Nephron (organoid): ENCODE measurements at regions not wholly inside any gene's neighbourhood (a gene's known extent, or its start where the extent isn't known, plus 50 kb on each side); places are given as distances from the start of the nearest gene placed in this dataset.

Experiments
- H3K27ac Mint-ChIP-seq, 3 experiments: 2 replicates each; pipeline ENCODE4 v1.8.0; 2020; ENCODE audit warnings: mixed read lengths in 3 of 3, mild to moderate bottlenecking in 2 of 3, moderate library complexity in 1 of 3
- H3K27me3 Mint-ChIP-seq: 2 replicates; pipeline ENCODE4 v1.8.0; 2021; ENCODE audit warnings: low read depth, mild to moderate bottlenecking, moderate library complexity, mixed read lengths
- H3K36me3 Mint-ChIP-seq: 2 replicates; pipeline ENCODE4 v1.8.0; 2020; ENCODE audit warnings: low read depth, mixed read lengths
- H3K4me1 Mint-ChIP-seq: 2 replicates; pipeline ENCODE4 v1.8.0; 2020; ENCODE audit warnings: mixed read lengths
- H3K4me3 Mint-ChIP-seq, 3 experiments: 2 replicates each; pipeline ENCODE4 v1.8.0; 2020; ENCODE audit warnings: mild to moderate bottlenecking in 3 of 3, mixed read lengths in 3 of 3, moderate library complexity in 2 of 3
- H3K9me3 Mint-ChIP-seq: 2 replicates; pipeline ENCODE4 v1.8.0; 2020; ENCODE audit warnings: mixed read lengths
- CTCF ChIP-seq, 3 experiments: fragments of 200-600 bp; sonication (generic); IDR thresholded peaks; one replicate each; pipeline ENCODE4 v1.5.0; 2021; ENCODE audit warnings: antibody characterized with exemption in 3 of 3; ENCODE audit not compliant: unreplicated experiment in 3 of 3

- Mint-ChIP-seq H3K9me3 (peaks cover 13% of the 10 kb centered on the region), H3K27ac (no peak overlapping the region), H3K4me3 (no peak overlapping the region), H3K27me3 (no peaks in the 10 kb centered on the region), H3K36me3 (no peaks in the 10 kb centered on the region), H3K4me1 (no peaks in the 10 kb centered on the region)
- no peak for TF ChIP-seq CTCF (IDR thresholded peaks at IDR 0.05; ENCODE audit: unreplicated experiment in 3 of 3)
Observed at GRCh38 chr2:12856934-12857601, 140.3 kb downstream of the TRIB2 start.

- no peak for TF ChIP-seq CTCF (IDR thresholded peaks at IDR 0.05; ENCODE audit: unreplicated experiment in 3 of 3)
Observed at GRCh38 chr2:12857891-12858290, 141.2 kb downstream of the TRIB2 start.

GRCh38 chr2:12858786-12859185, 142.1 kb downstream of the TRIB2 start:
- H3K27me3 Mint-ChIP-seq: no peaks in the 10 kb centered on the region
- H3K9me3 Mint-ChIP-seq: peaks cover 24% of the 10 kb centered on the region
- H3K4me3 Mint-ChIP-seq: no peak overlapping the region
- peaks cover under 1% of the 10 kb centered on the region for H3K36me3 Mint-ChIP-seq
- TF ChIP-seq CTCF (IDR thresholded peaks at IDR 0.05; ENCODE audit: unreplicated experiment in 3 of 3): no peak
- H3K4me1 Mint-ChIP-seq: no peaks in the 10 kb centered on the region
- H3K27ac Mint-ChIP-seq: no peak overlapping the region

More at GRCh38 chr2:12857891-12858290, 141.2 kb downstream of the TRIB2 start:
- Mint-ChIP-seq H3K4me1 (no peaks in the 10 kb centered on the region), H3K27me3 (no peaks in the 10 kb centered on the region), H3K27ac (no peak overlapping the region), H3K9me3 (peaks cover 18% of the 10 kb centered on the region), H3K36me3 (no peaks in the 10 kb centered on the region), H3K4me3 (no peak overlapping the region)

GRCh38 chr2:12861344-12861930, 144.7 kb downstream of the TRIB2 start:
- no peak for TF ChIP-seq CTCF (IDR thresholded peaks at IDR 0.05; ENCODE audit: unreplicated experiment in 3 of 3)
- Mint-ChIP-seq H3K36me3 (peaks cover 8% of the 10 kb centered on the region), H3K9me3 (peaks cover 39% of the 10 kb centered on the region), H3K27ac (no peak overlapping the region), H3K4me1 (no peaks in the 10 kb centered on the region), H3K4me3 (no peak overlapping the region), H3K27me3 (peaks cover 3% of the 10 kb centered on the region)

GRCh38 chr2:12862541-12862940, 145.8 kb downstream of the TRIB2 start:
- peaks cover 44% of the 10 kb centered on the region for H3K9me3 Mint-ChIP-seq
- H3K36me3 Mint-ChIP-seq: peaks cover 8% of the 10 kb centered on the region
- H3K4me1 Mint-ChIP-seq: no peaks in the 10 kb centered on the region

More at GRCh38 chr2:12862541-12862940, 145.8 kb downstream of the TRIB2 start:
- H3K4me3 Mint-ChIP-seq: no peak overlapping the region
- no peak for TF ChIP-seq CTCF (IDR thresholded peaks at IDR 0.05; ENCODE audit: unreplicated experiment in 3 of 3)
- H3K27me3 Mint-ChIP-seq: peaks cover 3% of the 10 kb centered on the region
- no peak overlapping the region for H3K27ac Mint-ChIP-seq
